K562 (cell line): ENCODE measurements at regions not wholly inside any gene's neighbourhood (a gene's known extent, or its start where the extent isn't known, plus 50 kb on each side); places are given as distances from the start of the nearest gene placed in this dataset.

ENCODE experiments used
- ATAC-seq: fragments of 200-7000 bp; cut with Tn5 transposase; 3 replicates; pipeline ENCODE4 v1.9.1; 2020; ENCODE audit warnings: moderate library complexity
- BruUV-seq: library from RNA; stranded (reverse); fragments of 400-500 nt; replicated peaks from 2 replicates; lab custom pipeline; 2021; lab: Mats Ljungman, UMichigan
- CTCF ChIA-PET: fragments of 300-600 bp; formaldehyde crosslinking; extraction: SDS; loops from one replicate; lab custom pipeline; 2021; ENCODE audit warnings: low intra/inter-chr PET ratio; lab: Yijun Ruan, JAX
- POLR2A ChIA-PET: fragments of 300-600, 350-650 bp; sonication (Branson Sonifier 250); formaldehyde crosslinking; extraction: SDS; loops from one replicate; lab custom pipeline; 2021; ENCODE audit warnings: antibody characterized with exemption, inconsistent platforms; lab: Yijun Ruan, JAX
- DNase-seq, 4 experiments: peaks; one replicate each; pipeline versions ENCODE4 v3.0.0 to v3.0.0-alpha.2; 2011 to 2018; ENCODE audit warnings: low spot score in 3 of 4, mixed read lengths in 3 of 4; ENCODE audit errors: extremely low read depth in 1 of 4
- FAIRE-seq: peaks from 2 replicates; lab custom pipeline; 2011; peaks lifted over from hg19 to GRCh38; lab: Jason Lieb, UNC
- H2AFZ ChIP-seq: 2 replicates; pipeline ENCODE4 v1.6.0; 2011; ENCODE audit warnings: low read depth, low read length, control low read depth, inconsistent platforms
- H3K27ac ChIP-seq: fragments of 200-600 bp; 3 replicates; pipeline ENCODE4 v1.8.0; 2011; ENCODE audit warnings: low read depth, mild to moderate bottlenecking, control low read depth, inconsistent platforms, low read length, moderate library complexity, mixed read lengths; ENCODE audit errors: extremely low read depth
- H3K27me3 ChIP-seq, 2 experiments: fragments of 300-600 bp in 1 of 2; 2 replicates in 1 of 2; 3 replicates in 1 of 2; pipeline versions ENCODE4 v1.6.0 to v1.8.0; 2011; ENCODE audit warnings: inconsistent platforms in 2 of 2, low read length in 2 of 2, mild to moderate bottlenecking in 1 of 2, mixed read lengths in 1 of 2, moderate library complexity in 1 of 2; ENCODE audit not compliant: control insufficient read depth in 2 of 2, insufficient read depth in 2 of 2
- H3K36me3 ChIP-seq: fragments of 300-600 bp; 3 replicates; pipeline ENCODE4 v1.8.0; 2011; ENCODE audit warnings: mild to moderate bottlenecking, low read length, inconsistent platforms; ENCODE audit not compliant: control insufficient read depth, insufficient read depth
- H3K4me1 ChIP-seq, 2 experiments: fragments of 200-600 bp in 1 of 2; replicated peaks in 1 of 2; 2 replicates in 1 of 2; 3 replicates in 1 of 2; pipeline versions ENCODE4 v1.5.1 to v1.8.0; 2011; ENCODE audit warnings: inconsistent platforms in 2 of 2, low read length in 2 of 2, mild to moderate bottlenecking in 1 of 2, mixed read lengths in 1 of 2, moderate library complexity in 1 of 2; ENCODE audit not compliant: control insufficient read depth in 2 of 2, insufficient read depth in 2 of 2
- H3K4me2 ChIP-seq: 2 replicates; pipeline ENCODE4 v1.6.1; 2011; ENCODE audit warnings: low read length, control low read depth, inconsistent platforms, mixed read lengths; ENCODE audit not compliant: insufficient read depth
- H3K4me3 ChIP-seq: fragments of 200-600 bp; sonication (generic), shearing (Covaris generic); 2 replicates; pipeline ENCODE4 v1.5.1; 2016; ENCODE audit warnings: control low read depth, inconsistent platforms
- H3K79me2 ChIP-seq: fragments of 200-600 bp; 3 replicates; pipeline ENCODE4 v1.8.0; 2011; ENCODE audit warnings: low read length, inconsistent platforms; ENCODE audit not compliant: control insufficient read depth, insufficient read depth
- H3K9ac ChIP-seq, 2 experiments: 2 replicates each; pipeline versions ENCODE4 v1.6.0 to v1.6.1; 2011; ENCODE audit warnings: low read depth in 2 of 2, low read length in 2 of 2, control low read depth in 1 of 2, inconsistent platforms in 1 of 2, mild to moderate bottlenecking in 1 of 2, mixed read lengths in 1 of 2; ENCODE audit not compliant: insufficient read depth in 1 of 2
- H3K9me1 ChIP-seq: one replicate; pipeline ENCODE4 v1.6.0; 2011; ENCODE audit warnings: inconsistent platforms, mild to moderate bottlenecking, low read length, moderate library complexity; ENCODE audit not compliant: control insufficient read depth, insufficient read depth
- H3K9me3 ChIP-seq: replicated peaks from 2 replicates; pipeline ENCODE4 v1.5.1; 2011; ENCODE audit warnings: low read depth, low read length, inconsistent platforms; ENCODE audit not compliant: control insufficient read depth, insufficient read depth
- H4K20me1 ChIP-seq: replicated peaks from 2 replicates; pipeline ENCODE4 v1.6.1; 2011; ENCODE audit warnings: low read length, inconsistent platforms, mixed read lengths; ENCODE audit not compliant: control insufficient read depth, insufficient read depth
- ARHGAP35 ChIP-seq: fragments of 450-650 bp; IDR thresholded peaks from 2 replicates; pipeline ENCODE4 v1.6.1; 2018; ENCODE audit not compliant: partially characterized antibody
- BHLHE40 ChIP-seq: IDR thresholded peaks from 2 replicates; pipeline ENCODE4 v1.6.1; 2011; ENCODE audit warnings: low read length, improper control_type of control experiment
- CC2D1A ChIP-seq: fragments of 450-650 bp; IDR thresholded peaks from 2 replicates; pipeline ENCODE4 v1.6.1; 2017; ENCODE audit warnings: mild to moderate bottlenecking
- MCM2 ChIP-seq: fragments of 450-650 bp; IDR thresholded peaks from 2 replicates; pipeline ENCODE4 v1.6.1; 2017; ENCODE audit warnings: low read depth, mild to moderate bottlenecking
- NEUROD1 ChIP-seq: fragments of 150-350 bp; IDR thresholded peaks from 2 replicates; pipeline ENCODE4 v1.6.1; 2014; ENCODE audit warnings: borderline replicate concordance, low read length, low read depth; ENCODE audit not compliant: partially characterized antibody
- NFXL1 ChIP-seq: fragments of 450-650 bp; formaldehyde crosslinking; IDR thresholded peaks from 2 replicates; pipeline ENCODE4 v1.4.0; 2021; ENCODE audit warnings: mild to moderate bottlenecking
- POLR2A ChIP-seq: fragments of 450-650 bp; conservative IDR thresholded peaks from 2 replicates; pipeline ENCODE4 v1.6.1; 2016
- ZBED1 ChIP-seq: IDR thresholded peaks from 2 replicates; pipeline ENCODE4 v1.6.1; 2014
- ZNF444 ChIP-seq: fragments of 250-450 bp; sonication (Bioruptor Pico); IDR thresholded peaks from 2 replicates; pipeline ENCODE4 v1.4.0; 2020; ENCODE audit warnings: mild to moderate bottlenecking, moderate library complexity
- ZNF778 ChIP-seq: fragments of 450-650 bp; formaldehyde crosslinking; IDR thresholded peaks from 2 replicates; pipeline ENCODE4 v1.4.0; 2020; ENCODE audit warnings: mild to moderate bottlenecking, moderate library complexity
- WGBS: fragments of 100-300 bp; shearing (Covaris generic); methylation state at CpG from one replicate; pipeline ENCODE4 v1.1.6; 2016; ENCODE audit warnings: low coverage, mixed read lengths; ENCODE audit not compliant: insufficient coverage; ENCODE audit errors: missing lambda C conversion rate; 5-methylcytosine and 5-hydroxymethylcytosine counted together
- in situ Hi-C: fragments of 300-500 bp; cut with MboI; formaldehyde crosslinking; loops from 4 replicates; pipeline ENCODE4 v1.15.0; 2018; ENCODE audit warnings: inconsistent platforms, mixed read lengths
- intact Hi-C: fragments of 100-400 bp; cut with micrococcal nuclease; formaldehyde crosslinking; loops from 2 replicates; pipeline ENCODE4 v1.14.2; 2022
- TF ChIP-seq, protein P1 (sequence below), 2 experiments: fragments of 450-650 bp; formaldehyde crosslinking in 1 of 2; IDR thresholded peaks; 2 replicates each; pipeline versions ENCODE4 v1.4.0 to v1.6.1; 2014 to 2020; ENCODE audit warnings: mild to moderate bottlenecking in 2 of 2, borderline replicate concordance in 1 of 2, low read depth in 1 of 2

DNA sequence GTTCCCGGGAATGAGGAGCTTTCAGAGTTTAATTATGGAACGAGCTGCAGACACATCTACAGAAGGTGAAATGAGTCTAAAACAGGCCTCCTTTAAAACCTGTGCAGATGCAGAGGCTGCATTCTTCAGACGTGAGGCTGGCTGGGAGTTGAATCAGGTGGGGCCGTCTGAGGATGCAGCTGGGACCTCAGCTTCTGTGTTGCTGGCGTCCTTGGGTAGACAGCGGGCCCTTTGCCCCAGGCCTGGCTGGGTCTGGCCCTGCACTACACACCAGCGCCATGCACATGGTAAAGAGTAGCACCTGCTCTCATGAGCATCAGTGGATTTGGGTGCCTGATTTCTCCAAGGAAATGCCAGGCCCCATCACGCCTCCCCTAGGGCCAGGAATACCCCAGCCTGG is 67.3 kb downstream of the TMEM18 start:
- no TSS peak for BruUV-seq
- no peaks in the 10 kb centered on the region for H3K9me3 ChIP-seq
- H3K4me2 ChIP-seq = no peak overlapping the region
- H3K9ac ChIP-seq = no peak overlapping the region
- H3K79me2 ChIP-seq = no peaks in the 10 kb centered on the region
- no peak overlapping the region for H3K27ac ChIP-seq
- no peaks in the 10 kb centered on the region for H3K9me1 ChIP-seq
- CTCF ChIA-PET = no interaction called here
- H3K27me3 ChIP-seq = peaks cover 11 to 42% of the 10 kb centered on the region in 2 experiments; a peak in 4 of 5 replicates
- ATAC-seq (no peak), FAIRE-seq (no peak), DNase-seq (no peak)
- peaks cover 0 to 4% of the 10 kb centered on the region in 2 experiments; a peak in 1 of 5 replicates for H3K4me1 ChIP-seq
- 1% methylated on average over 8 of the region's 8 CpGs for WGBS
- H3K36me3 ChIP-seq = no peaks in the 10 kb centered on the region
- in situ Hi-C loops = no loop called here
- H4K20me1 ChIP-seq = no peaks in the 10 kb centered on the region
- intact Hi-C loops = no loop called here
- no peak overlapping the region for H2AFZ ChIP-seq
- no peak overlapping the region for H3K4me3 ChIP-seq
- TF ChIP-seq ARHGAP35 = no peak
- TF ChIP-seq ZNF778 (CRISPR knock-in tag) = no peak
- no peak for TF ChIP-seq ZNF444
- TF ChIP-seq ZBED1 = no peak
- POLR2A ChIA-PET = no interaction called here

DNA sequence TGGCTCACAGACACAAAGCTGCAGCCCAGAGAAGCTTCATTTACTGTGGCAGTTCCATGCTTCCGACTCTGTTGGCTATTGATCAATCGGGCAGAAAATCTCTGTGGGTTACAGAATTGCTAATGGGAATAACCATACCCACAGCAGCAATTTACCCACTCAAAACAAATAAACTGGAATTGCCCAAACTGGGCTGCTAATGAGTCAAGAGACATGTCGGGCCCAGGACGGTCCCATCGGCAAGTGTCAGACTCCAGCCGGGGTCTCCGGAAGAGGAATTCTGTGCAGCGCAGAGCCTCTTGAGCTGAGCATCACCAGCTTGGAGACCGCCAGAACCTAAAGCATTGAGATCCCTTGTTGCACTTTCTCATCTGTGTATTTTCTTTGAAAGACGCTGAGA is 67.8 kb downstream of the TMEM18 start:
- DNase-seq (no peak), ATAC-seq (no peak), FAIRE-seq (no peak)
- WGBS = 2% methylated on average over 10 of the region's 10 CpGs
- Histone ChIP-seq H3K9me3 (no peaks in the 10 kb centered on the region), H3K4me2 (no peak overlapping the region), H3K4me3 (no peak overlapping the region), H3K36me3 (no peaks in the 10 kb centered on the region), H3K27ac (no peak overlapping the region), H3K4me1 (peaks cover 0 to 4% of the 10 kb centered on the region in 2 experiments; a peak in 1 of 5 replicates), H3K9me1 (no peaks in the 10 kb centered on the region), H4K20me1 (no peaks in the 10 kb centered on the region), H3K79me2 (no peaks in the 10 kb centered on the region), H3K9ac (no peak overlapping the region), H3K27me3 (peaks cover 11 to 42% of the 10 kb centered on the region in 2 experiments; a peak in 4 of 5 replicates), H2AFZ (no peak overlapping the region)
- BruUV-seq = no TSS peak
- in situ Hi-C loops (no loop called here), intact Hi-C loops (no loop called here)
- CTCF ChIA-PET = no interaction called here
- POLR2A ChIA-PET = interaction anchor here (0.6 kb wide), 1 partner anchor 13 kb away, joined by 4 read pairs; no protein-coding TSS in a partner anchor
- TF ChIP-seq NEUROD1 (no peak), NFXL1 (CRISPR knock-in tag) (no peak), CC2D1A (no peak), BHLHE40 (no peak), MCM2 (no peak), POLR2A (no peak)
- TF ChIP-seq, protein P1, sequence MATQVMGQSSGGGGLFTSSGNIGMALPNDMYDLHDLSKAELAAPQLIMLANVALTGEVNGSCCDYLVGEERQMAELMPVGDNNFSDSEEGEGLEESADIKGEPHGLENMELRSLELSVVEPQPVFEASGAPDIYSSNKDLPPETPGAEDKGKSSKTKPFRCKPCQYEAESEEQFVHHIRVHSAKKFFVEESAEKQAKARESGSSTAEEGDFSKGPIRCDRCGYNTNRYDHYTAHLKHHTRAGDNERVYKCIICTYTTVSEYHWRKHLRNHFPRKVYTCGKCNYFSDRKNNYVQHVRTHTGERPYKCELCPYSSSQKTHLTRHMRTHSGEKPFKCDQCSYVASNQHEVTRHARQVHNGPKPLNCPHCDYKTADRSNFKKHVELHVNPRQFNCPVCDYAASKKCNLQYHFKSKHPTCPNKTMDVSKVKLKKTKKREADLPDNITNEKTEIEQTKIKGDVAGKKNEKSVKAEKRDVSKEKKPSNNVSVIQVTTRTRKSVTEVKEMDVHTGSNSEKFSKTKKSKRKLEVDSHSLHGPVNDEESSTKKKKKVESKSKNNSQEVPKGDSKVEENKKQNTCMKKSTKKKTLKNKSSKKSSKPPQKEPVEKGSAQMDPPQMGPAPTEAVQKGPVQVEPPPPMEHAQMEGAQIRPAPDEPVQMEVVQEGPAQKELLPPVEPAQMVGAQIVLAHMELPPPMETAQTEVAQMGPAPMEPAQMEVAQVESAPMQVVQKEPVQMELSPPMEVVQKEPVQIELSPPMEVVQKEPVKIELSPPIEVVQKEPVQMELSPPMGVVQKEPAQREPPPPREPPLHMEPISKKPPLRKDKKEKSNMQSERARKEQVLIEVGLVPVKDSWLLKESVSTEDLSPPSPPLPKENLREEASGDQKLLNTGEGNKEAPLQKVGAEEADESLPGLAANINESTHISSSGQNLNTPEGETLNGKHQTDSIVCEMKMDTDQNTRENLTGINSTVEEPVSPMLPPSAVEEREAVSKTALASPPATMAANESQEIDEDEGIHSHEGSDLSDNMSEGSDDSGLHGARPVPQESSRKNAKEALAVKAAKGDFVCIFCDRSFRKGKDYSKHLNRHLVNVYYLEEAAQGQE (IDR thresholded peaks at IDR 0.05; ENCODE audit: borderline replicate concordance) = no peak
- TF ChIP-seq, protein P1 (CRISPR knock-in tag; IDR thresholded peaks at IDR 0.05; ENCODE audit: low read depth) = no peak
